Activated naive CD8-positive, alpha-beta T cell treated with anti-CD3 and anti-CD28 coated beads, Interleukin-2, amount 50 U/mL, for 16 hours (primary cell): ENCODE measurements at regions not wholly inside any gene's neighbourhood (a gene's known extent, or its start where the extent isn't known, plus 50 kb on each side); places are given as distances from the start of the nearest gene placed in this dataset.

Experiments
- DNase-seq: peaks from one replicate; pipeline ENCODE4 v3.0.0-alpha.2; 2020; ENCODE audit warnings: low read depth, low spot score

DNA sequence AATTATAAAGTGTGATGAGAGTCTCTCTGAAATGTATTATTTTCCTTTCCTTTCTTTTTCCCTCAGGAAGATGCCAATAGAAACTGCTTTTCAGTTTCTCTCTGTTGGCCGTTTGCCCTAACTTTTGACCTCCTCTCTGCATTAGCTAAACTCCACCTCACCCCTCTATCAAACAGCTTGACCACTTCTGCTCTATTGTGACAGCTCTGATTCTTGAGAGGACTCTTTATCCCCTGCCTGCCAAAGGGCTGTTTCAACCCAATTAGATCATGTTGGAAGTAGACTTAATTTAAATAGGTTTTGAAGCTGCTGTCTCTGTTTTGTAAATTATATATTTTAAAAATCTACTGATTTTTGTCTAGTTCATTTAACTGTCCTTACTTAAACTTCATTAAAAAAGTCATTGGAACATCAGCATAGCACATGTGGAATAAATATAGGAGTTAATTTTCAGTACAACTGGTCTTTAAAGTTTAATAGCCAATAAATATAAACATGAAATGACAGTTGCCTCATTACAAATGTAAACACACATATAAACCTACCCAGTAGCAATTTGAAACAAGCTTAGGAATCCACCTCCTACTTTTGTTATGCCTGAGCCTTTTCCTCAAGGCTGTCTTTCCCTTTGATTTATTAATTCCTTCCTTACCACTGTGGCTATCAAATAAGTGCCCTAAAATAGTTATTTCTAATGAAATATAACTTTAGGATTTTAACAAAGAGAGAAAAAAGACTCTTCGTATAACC, 152.0 kb downstream of the CHRM3 start:
- no peak for DNase-seq

DNA sequence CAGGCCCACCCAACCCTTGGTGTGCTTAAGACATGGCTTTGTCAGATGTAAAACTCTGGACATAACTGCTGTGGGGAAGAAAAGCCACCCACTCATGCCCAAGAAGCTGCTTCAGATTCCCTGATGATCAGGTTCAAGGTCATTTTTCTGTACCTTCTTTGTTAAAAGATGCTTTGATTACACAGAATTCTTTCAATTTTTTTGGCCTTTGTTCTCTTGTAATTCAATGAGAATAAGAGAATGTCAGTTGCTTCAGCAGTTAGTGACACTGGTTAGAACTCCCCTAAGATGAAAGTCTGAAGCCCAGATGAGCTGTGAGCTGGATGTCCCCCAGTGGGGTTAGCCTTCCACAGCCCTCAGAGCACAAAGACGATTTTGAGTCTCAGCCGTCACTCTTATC, 152.7 kb downstream of the CHRM3 start:
- no peak for DNase-seq

GRCh38 chr1:239539812-239540211, 153.4 kb downstream of the CHRM3 start:
- DNase-seq: no peak

DNA sequence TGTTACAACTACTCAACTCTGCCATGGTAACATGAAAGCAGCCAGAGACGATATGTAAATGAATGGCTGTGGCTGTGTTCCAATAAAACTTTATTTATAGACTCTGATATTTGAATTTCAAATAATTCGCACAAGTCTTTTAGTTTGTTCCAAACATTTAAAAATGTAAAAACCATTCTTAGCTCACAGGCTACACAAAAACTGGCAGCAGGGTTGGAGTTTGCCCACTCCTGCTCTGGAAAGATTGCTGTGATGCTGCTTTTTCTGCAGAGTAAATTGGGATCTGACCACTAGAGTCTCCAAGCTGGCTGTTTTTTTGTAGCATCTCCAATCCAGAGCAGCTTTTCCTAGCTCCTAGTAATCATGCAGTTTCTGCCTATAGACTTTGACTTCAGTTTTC, 157.5 kb downstream of the CHRM3 start:
- DNase-seq: no peak

- no peak for DNase-seq
Measured at GRCh38 chr1:239545466-239545865, 159.1 kb downstream of the CHRM3 start.

- no peak for DNase-seq
Measured at GRCh38 chr1:239547987-239548386, 161.6 kb downstream of the CHRM3 start.

GRCh38 chr1:239550178-239550577, 163.8 kb downstream of the CHRM3 start:
- DNase-seq: no peak

GRCh38 chr1:239555350-239555749, 169.0 kb downstream of the CHRM3 start:
- DNase-seq: no peak

DNA sequence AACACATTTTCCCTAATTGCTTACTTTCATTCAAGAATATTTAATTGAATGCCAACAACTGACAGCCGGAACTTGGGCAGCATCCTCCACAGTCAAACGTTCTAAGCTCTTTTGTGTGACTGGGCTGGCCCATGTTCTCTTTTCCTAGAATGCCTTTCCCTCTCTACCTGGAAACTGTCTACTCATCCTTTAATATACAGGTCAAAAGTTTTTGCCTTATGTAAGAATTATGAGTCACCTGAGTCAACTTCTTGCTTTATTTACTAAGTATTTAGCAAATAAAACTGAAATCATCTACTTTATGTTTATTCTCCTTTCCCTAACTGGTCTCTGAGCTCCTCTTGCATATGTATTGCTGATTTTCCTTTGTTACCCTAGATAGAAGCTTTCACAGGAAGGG, 172.2 kb downstream of the CHRM3 start:
- DNase-seq: no peak

GRCh38 chr1:239558991-239559390, 172.6 kb downstream of the CHRM3 start:
- DNase-seq: no peak

DNA sequence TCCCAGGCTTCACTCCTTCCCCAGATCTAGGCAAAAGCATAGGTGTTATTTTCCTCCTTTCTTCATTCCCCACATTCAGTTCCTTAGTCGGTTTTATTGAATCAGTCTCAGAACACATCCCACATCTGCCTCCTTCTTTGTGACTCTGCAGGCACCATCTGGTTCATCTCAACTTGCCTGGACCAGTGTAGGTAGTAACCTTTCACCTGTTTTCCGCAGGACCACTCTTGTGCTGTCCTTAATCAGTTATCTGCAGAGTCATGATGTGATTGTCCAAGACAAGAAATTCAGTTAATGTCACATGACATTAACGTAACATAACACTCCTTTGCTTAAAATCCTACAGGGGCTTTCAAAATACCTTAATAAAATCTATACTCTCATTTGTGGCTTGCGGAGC, 174.6 kb downstream of the CHRM3 start:
- no peak for DNase-seq

DNA sequence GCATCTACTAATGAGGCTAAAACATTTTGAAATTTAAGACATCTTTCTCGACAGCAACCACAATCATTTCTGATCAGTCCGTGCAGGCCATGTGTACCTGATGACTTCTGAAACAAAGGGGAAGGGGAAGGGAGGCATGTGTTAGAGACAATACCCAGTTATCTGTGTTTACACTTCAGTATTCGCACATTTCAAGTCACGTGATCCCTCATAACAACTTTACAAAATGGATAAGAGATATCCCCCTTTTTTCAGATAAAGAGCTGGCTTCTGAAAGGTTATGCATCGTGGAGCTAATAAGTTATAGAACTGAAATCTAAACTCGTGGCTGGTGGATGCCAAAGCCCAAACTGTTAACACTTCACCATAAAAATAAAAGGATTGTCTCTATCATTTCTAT, 175.7 kb downstream of the CHRM3 start:
- no peak for DNase-seq

GRCh38 chr1:239563681-239564080, 177.3 kb downstream of the CHRM3 start:
- no peak for DNase-seq

- DNase-seq: no peak
Measured at GRCh38 chr1:239566074-239566473, 179.7 kb downstream of the CHRM3 start.

GRCh38 chr1:239570878-239571277, 184.5 kb downstream of the CHRM3 start:
- DNase-seq: no peak

GRCh38 chr1:239572183-239572582, 185.8 kb downstream of the CHRM3 start:
- DNase-seq: no peak

DNA sequence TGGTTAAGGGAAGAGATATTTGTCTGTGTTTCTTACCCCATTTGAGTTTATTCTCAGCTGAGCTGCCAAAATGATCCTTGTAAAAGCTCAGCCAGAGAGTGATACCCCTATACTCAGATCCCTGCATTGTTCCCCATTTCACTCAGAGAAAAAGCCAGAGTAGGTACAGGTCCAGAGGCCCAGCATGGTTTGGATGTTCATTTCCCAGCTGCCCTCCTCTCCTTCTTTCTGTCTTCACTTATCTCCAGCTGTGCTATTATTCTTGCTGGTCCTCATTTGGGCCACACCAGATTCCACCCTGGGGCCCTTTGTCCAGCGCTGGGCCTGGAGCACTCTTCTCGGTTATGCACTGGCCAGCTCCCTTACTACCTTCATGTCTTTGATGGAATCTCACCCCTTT, 187.7 kb downstream of the CHRM3 start:
- DNase-seq: no peak

DNA sequence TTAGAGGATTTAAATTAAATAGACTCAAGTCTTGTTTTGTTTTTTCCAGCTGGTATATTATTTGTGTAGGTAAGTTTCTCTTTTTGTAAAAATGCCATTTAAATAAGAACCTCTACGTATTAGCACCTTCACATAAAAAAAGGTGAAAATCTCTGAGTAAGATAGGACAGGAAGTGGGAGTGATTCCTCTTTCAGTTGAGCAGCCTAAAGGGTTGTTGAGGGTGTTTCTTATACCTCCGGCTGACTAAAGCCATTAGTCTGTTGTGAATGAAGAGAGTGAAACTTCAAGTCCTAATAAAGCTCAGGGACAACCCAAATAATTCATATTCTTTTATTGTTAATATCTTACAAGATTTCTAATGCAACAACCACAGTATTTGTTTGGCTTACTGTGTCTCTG, 188.7 kb downstream of the CHRM3 start:
- DNase-seq: no peak

DNA sequence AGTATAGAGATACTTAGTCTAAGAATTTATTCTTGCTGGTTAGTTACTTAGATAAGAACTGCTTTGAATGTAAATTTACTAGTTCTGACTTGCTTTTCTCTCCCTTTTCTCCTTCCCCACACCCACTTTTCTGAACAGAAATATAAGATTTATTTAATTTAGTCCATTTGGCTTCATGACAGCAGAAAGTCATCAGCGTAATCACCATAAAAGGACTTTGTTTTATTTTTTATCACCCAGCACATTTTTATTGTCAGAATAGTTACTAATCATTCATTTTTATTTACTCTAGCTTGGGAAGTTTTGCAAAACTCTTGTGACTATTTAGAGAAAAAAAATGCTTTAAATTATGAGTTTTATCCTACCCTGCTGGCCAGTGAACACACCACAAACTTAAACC, 197.2 kb downstream of the CHRM3 start:
- DNase-seq: no peak

- no peak for DNase-seq
Measured at GRCh38 chr1:239586128-239586527, 199.8 kb downstream of the CHRM3 start.

- DNase-seq: no peak
Measured at GRCh38 chr1:239587066-239587465, 200.7 kb downstream of the CHRM3 start.

DNA sequence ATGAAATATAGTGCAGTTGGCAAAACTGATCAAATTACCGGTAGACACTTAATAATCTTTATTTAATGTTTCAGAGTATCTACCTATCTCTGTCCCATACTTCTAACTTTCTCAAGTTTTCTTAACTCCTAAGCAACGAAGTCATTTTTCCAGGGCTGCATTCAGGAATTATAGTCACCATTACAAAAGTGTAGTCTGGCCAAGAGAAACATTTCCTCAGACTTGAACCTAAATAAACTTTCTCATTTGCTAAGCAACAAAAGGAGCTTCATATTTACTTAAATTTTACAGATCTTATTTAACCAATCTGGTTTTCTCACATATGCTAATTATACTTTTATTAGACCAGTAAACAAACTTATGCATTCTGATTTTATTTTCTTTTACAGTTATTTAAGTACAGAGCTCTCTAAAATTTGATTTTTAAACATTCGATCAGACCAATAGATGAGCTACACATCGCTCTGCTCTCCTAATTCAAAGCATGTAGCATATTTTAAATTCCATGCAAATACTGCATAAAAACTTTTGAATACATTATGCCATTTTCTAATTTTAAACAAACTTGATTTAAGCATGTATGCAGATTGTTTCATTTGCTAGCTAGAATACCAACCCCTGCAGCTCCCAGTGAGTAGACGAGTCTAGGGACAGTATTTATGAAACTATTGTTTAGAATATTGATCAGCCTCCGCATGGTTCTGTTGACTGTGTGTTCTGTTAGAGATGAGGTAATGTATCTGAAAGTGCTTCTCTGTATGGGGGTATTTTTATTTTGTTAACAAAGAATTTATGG, 201.4 kb downstream of the CHRM3 start:
- no peak for DNase-seq

- DNase-seq: no peak
Measured at GRCh38 chr1:239590556-239590955, 204.2 kb downstream of the CHRM3 start.
